ENCODE measurements at regions not wholly inside any gene's neighbourhood (a gene's known extent, or its start where the extent isn't known, plus 50 kb on each side); places are given as distances from the start of the nearest gene placed in this dataset.

DNA sequence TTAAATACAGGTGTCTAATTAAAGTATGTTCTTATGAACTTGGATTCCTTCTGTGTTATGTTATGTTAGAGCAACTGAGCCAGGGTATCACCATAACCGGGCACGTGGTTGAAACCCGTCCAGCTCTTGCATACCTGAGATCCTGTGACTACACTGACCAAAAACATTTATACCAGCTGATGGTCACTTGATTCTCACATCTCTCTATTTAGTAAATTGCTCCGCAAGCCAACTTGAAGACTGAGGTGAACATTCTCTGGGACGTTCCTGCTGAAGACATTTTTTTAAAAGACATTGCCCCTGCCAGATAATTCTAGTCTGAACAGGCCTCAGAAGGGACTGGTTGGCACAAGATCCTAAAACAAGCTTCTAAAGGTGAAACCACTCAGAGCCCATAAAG lies 550.0 kb upstream of the DIPK2B start:
- FAIRE-seq = no peak
- TF ChIP-seq TAF1 (IDR thresholded peaks at IDR 0.05; ENCODE audit: low read depth, low read length) = no peak
- TF ChIP-seq POLR2A (IDR thresholded peaks at IDR 0.05; ENCODE audit: low read depth, low read length) = no peak
- TF ChIP-seq POLR2AphosphoS5 (IDR thresholded peaks at IDR 0.05; ENCODE audit: low read depth, low read length) = no peak
- no peak for TF ChIP-seq PAX5 (IDR thresholded peaks at IDR 0.05; ENCODE audit: insufficient read depth, low read length, severe bottlenecking)
- no peak for TF ChIP-seq SPI1 (IDR thresholded peaks at IDR 0.05; ENCODE audit: low read depth, low read length)
- TF ChIP-seq POU2F2 (IDR thresholded peaks at IDR 0.05; ENCODE audit: low read depth, low read length) = no peak

DNA sequence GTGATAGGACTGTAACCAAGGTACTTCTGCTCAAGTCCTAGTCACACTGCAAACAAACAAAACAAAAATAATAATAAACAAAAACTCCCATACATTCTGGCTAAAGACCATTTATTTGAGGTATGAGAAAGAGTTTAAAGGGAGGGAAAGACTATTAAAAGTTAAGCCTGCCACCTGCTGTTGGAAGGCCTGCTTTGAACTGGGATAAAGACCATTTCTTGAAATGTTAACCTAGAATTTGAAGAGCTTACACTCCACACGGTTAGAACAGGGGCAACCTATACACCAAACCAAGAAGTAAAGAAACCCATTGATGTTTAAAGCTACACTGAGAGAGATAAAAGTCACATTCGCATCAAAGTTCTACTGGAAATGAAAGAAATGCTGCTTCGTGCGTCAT lies 548.7 kb upstream of the DIPK2B start:
- no peak for FAIRE-seq
- TF ChIP-seq POLR2AphosphoS5 (IDR thresholded peaks at IDR 0.05; ENCODE audit: low read depth, low read length) = no peak
- no peak for TF ChIP-seq PAX5 (IDR thresholded peaks at IDR 0.05; ENCODE audit: insufficient read depth, low read length, severe bottlenecking)
- TF ChIP-seq SPI1 (IDR thresholded peaks at IDR 0.05; ENCODE audit: low read depth, low read length) = no peak
- TF ChIP-seq POU2F2 (IDR thresholded peaks at IDR 0.05; ENCODE audit: low read depth, low read length) = no peak
- TF ChIP-seq POLR2A (IDR thresholded peaks at IDR 0.05; ENCODE audit: low read depth, low read length) = no peak
- TF ChIP-seq TAF1 (IDR thresholded peaks at IDR 0.05; ENCODE audit: low read depth, low read length) = no peak
- DNase-seq (ENCODE audit: insufficient read length, low spot score) = no peak

More for the DNA sequence above, 550.0 kb upstream of the DIPK2B start:
- DNase-seq (ENCODE audit: insufficient read length, low spot score) = no peak

DNA sequence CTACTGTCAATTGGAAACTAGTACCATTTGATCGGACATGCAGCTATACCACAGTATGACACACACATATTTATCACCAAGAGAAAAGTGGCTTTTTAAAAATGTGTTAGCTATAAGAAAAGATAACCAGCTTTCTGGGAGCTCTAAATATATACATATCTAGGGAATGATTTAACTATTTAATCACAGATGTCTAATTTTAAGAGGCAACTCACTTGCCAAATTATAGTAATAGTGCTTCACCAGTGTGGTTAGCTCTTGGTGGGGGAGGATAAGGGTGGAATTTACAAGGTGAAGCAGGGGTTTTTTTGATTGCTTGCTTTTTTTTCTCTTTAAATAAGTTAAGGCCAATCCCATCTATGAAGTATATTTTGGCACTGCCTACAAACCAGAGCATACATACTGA lies 547.7 kb upstream of the DIPK2B start:
- TF ChIP-seq POLR2AphosphoS5 (IDR thresholded peaks at IDR 0.05; ENCODE audit: low read depth, low read length) = no peak
- TF ChIP-seq SPI1 (IDR thresholded peaks at IDR 0.05; ENCODE audit: low read depth, low read length) = no peak
- no peak for TF ChIP-seq TAF1 (IDR thresholded peaks at IDR 0.05; ENCODE audit: low read depth, low read length)
- TF ChIP-seq PAX5 (IDR thresholded peaks at IDR 0.05; ENCODE audit: insufficient read depth, low read length, severe bottlenecking) = no peak
- FAIRE-seq (no peak), DNase-seq (ENCODE audit: insufficient read length, low spot score) (no peak)

DNA sequence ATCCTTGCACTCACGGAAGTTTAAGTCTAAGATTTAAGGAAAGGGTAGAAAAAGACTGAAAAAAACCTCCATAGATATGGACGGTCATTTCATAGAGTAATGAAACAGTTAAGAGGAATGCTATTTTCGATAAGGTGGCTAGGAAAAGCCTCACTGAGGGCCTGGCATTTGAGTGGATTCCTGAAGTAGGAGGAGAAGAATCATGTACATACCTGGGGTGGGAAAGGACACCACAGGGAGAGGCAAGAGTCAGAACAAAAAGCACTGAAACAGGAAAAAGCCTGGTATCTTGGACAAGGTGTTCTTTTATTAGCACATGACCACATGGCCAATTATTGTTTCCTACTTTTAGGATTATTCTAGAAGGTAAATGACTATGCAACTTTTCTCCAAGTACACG lies 547.2 kb upstream of the DIPK2B start:
- TF ChIP-seq POLR2AphosphoS5 (IDR thresholded peaks at IDR 0.05; ENCODE audit: low read depth, low read length) (no peak), POU2F2 (IDR thresholded peaks at IDR 0.05; ENCODE audit: low read depth, low read length) (no peak), PAX5 (IDR thresholded peaks at IDR 0.05; ENCODE audit: insufficient read depth, low read length, severe bottlenecking) (no peak), SPI1 (IDR thresholded peaks at IDR 0.05; ENCODE audit: low read depth, low read length) (no peak), POLR2A (IDR thresholded peaks at IDR 0.05; ENCODE audit: low read depth, low read length) (no peak), TAF1 (IDR thresholded peaks at IDR 0.05; ENCODE audit: low read depth, low read length) (no peak)
- DNase-seq (ENCODE audit: insufficient read length, low spot score) (no peak), FAIRE-seq (no peak)

DNA sequence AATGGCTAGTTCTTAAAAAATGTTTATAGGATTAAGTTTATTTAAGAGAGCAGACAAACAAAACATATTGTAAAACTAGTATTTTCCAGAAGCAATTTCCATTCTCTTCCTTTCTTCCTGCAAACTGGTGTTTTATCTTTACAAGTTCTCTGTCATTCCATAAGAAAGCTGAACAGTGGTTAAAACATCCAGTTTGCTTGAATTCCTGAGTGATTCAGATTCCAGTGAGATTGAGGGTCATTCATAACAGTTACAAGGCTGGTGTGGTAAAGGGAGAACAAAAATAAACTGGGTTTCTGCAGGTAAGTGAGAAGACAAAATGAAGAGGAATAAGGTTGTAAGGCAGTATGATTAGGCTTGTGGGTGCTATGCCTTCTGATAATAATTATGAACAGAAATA lies 544.8 kb upstream of the DIPK2B start:
- no peak for DNase-seq (ENCODE audit: insufficient read length, low spot score)
- TF ChIP-seq POU2F2 (IDR thresholded peaks at IDR 0.05; ENCODE audit: low read depth, low read length) (no peak), TAF1 (IDR thresholded peaks at IDR 0.05; ENCODE audit: low read depth, low read length) (no peak), PAX5 (IDR thresholded peaks at IDR 0.05; ENCODE audit: insufficient read depth, low read length, severe bottlenecking) (no peak), SPI1 (IDR thresholded peaks at IDR 0.05; ENCODE audit: low read depth, low read length) (no peak), POLR2AphosphoS5 (IDR thresholded peaks at IDR 0.05; ENCODE audit: low read depth, low read length) (no peak), POLR2A (IDR thresholded peaks at IDR 0.05; ENCODE audit: low read depth, low read length) (no peak)
- FAIRE-seq = no peak

DNA sequence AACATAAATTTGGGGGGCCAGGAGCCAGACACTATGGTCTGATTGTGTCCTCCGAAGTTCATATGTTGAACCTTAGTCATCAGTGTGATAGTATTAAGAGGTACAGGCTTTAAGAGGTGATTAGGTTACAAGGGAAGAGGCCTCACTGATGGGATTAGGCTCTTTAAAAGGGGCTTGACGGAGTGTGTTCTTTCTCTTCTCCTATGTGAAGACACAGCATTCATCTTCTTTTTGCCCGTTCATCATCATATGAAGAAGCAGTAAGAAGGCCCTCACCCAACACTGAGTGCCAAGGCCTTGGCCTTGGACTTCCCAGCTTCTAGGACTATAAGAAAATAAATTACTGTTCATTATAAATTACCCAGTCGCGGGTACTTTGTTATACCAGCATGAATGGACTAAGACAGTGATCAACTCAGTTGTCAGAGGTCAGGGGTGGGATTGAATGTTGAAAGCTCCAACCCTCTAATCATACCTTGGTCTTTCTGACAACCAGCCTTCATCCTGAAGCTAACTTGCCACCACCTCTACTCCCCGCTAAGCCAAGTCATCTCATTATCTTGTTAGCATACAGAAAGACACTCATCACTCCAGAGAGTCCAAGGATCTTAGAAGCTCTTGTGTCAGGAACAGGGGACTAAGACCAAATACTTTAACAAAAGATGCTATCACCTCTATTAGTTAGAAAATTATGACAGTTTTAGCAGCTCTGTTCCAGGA lies 543.4 kb upstream of the DIPK2B start:
- no peak for DNase-seq (ENCODE audit: insufficient read length, low spot score)
- TF ChIP-seq PAX5 (IDR thresholded peaks at IDR 0.05; ENCODE audit: insufficient read depth, low read length, severe bottlenecking) (no peak), POLR2AphosphoS5 (IDR thresholded peaks at IDR 0.05; ENCODE audit: low read depth, low read length) (0 out of 2 replicates have a peak, but pooled peaks have one; percentile 16), POLR2A (IDR thresholded peaks at IDR 0.05; ENCODE audit: low read depth, low read length) (no peak), SPI1 (IDR thresholded peaks at IDR 0.05; ENCODE audit: low read depth, low read length) (no peak), POU2F2 (IDR thresholded peaks at IDR 0.05; ENCODE audit: low read depth, low read length) (no peak), TAF1 (IDR thresholded peaks at IDR 0.05; ENCODE audit: low read depth, low read length) (no peak)
- no peak for FAIRE-seq

DNA sequence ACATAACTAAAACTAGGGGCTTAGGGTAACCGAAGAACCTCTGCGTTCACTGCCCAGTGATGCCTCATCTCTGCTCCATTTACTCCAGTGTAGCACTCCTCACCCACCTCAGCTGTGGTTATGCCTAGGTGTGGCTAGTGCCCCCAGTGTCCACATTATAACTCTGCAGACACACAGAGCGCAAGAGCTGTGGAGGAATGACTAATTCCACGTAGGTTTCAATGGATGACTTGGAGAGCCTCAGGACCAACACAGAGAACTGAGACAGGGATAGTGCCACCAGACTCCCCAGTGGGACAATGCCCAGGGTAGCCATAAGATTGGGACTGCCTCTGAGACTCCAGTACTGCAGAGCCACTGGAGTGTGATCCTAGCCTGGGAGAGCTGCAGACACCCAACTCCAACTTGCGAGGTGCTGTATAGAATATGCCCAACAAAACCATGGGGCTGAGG lies 542.4 kb upstream of the DIPK2B start:
- no peak for DNase-seq (ENCODE audit: insufficient read length, low spot score)
- FAIRE-seq = no peak
- TF ChIP-seq POU2F2 (IDR thresholded peaks at IDR 0.05; ENCODE audit: low read depth, low read length) (no peak), PAX5 (IDR thresholded peaks at IDR 0.05; ENCODE audit: insufficient read depth, low read length, severe bottlenecking) (no peak), SPI1 (IDR thresholded peaks at IDR 0.05; ENCODE audit: low read depth, low read length) (no peak), TAF1 (IDR thresholded peaks at IDR 0.05; ENCODE audit: low read depth, low read length) (no peak), POLR2A (IDR thresholded peaks at IDR 0.05; ENCODE audit: low read depth, low read length) (no peak), POLR2AphosphoS5 (IDR thresholded peaks at IDR 0.05; ENCODE audit: low read depth, low read length) (no peak)

DNA sequence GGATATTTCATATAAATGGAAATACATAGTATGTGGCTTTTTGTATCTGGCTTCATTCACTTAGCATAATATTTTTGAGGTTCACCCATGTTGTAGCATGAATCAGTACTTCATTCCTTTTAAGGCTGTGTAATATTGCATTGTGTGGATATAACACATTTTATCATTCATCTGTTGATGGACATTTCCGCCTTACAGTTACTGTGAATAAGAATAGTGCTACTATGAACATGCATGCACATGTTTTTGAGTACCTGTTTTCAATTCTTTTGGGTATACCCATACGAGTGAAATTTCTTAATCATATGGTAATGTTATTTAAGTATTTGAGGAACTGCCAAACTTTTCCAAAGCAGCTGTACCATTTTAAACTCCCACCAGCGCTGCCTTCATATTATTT lies 539.6 kb upstream of the DIPK2B start:
- DNase-seq (ENCODE audit: insufficient read length, low spot score) = no peak
- TF ChIP-seq PAX5 (IDR thresholded peaks at IDR 0.05; ENCODE audit: insufficient read depth, low read length, severe bottlenecking) (no peak), POLR2A (IDR thresholded peaks at IDR 0.05; ENCODE audit: low read depth, low read length) (no peak), SPI1 (IDR thresholded peaks at IDR 0.05; ENCODE audit: low read depth, low read length) (no peak), POU2F2 (IDR thresholded peaks at IDR 0.05; ENCODE audit: low read depth, low read length) (no peak), TAF1 (IDR thresholded peaks at IDR 0.05; ENCODE audit: low read depth, low read length) (no peak), POLR2AphosphoS5 (IDR thresholded peaks at IDR 0.05; ENCODE audit: low read depth, low read length) (no peak)
- no peak for FAIRE-seq

DNA sequence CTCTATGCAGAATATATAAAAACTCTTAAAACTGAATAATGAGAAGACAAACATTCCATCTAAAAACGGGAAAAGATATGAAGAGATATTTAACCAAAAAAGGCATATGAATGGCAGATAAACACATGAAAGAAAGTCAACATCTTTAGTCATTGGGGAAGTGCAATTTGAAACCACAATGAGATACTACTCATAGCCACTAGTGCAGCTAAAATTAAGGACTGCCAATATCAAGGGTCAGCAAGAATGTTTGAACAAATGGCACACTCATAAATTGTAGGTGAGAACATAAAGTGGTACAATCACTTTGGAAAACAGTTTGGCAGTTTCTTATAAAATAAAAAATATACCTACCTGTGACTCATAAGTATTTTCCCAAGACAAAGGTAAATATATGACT lies 534.9 kb upstream of the DIPK2B start:
- FAIRE-seq (peak; percentile 74), DNase-seq (ENCODE audit: insufficient read length, low spot score) (no peak)
- TF ChIP-seq TAF1 (IDR thresholded peaks at IDR 0.05; ENCODE audit: low read depth, low read length) (no peak), POU2F2 (IDR thresholded peaks at IDR 0.05; ENCODE audit: low read depth, low read length) (no peak), SPI1 (IDR thresholded peaks at IDR 0.05; ENCODE audit: low read depth, low read length) (no peak), POLR2AphosphoS5 (IDR thresholded peaks at IDR 0.05; ENCODE audit: low read depth, low read length) (no peak), PAX5 (IDR thresholded peaks at IDR 0.05; ENCODE audit: insufficient read depth, low read length, severe bottlenecking) (no peak), POLR2A (IDR thresholded peaks at IDR 0.05; ENCODE audit: low read depth, low read length) (no peak)
